Body of pancreas (tissue), 4 donors: ENCODE measurements at regions not wholly inside any gene's neighbourhood (a gene's known extent, or its start where the extent isn't known, plus 50 kb on each side); places are given as distances from the start of the nearest gene placed in this dataset.
A peak's percentile ranks its signal among the peaks of the same experiment; 100 is the strongest.

ENCODE experiments used
- ATAC-seq: fragments of 150-250 bp; one replicate; pipeline ENCODE4 v1.9.1; 2016
- DNase-seq, 4 donors: peaks; one replicate each; pipeline ENCODE4 v3.0.0-alpha.2; 2019
- H3K27ac ChIP-seq, 4 donors: fragments of 200-600 bp; sonication (generic); 1 replicate in 3 of 4; 2 replicates in 1 of 4; pipeline versions ENCODE4 v1.5.1 to v1.6.1; 2016 to 2019; ENCODE audit warnings: mild to moderate bottlenecking in 1 of 4, mixed read lengths in 1 of 4, moderate library complexity in 1 of 4
- H3K27me3 ChIP-seq, 2 donors: fragments of 200-600 bp; sonication (generic); one replicate each; pipeline ENCODE4 v1.6.0; 2016; ENCODE audit warnings: mild to moderate bottlenecking in 1 of 2
- H3K36me3 ChIP-seq, 2 donors: fragments of 200-600 bp; sonication (generic); replicated peaks in 1 of 2; 2 replicates each; pipeline ENCODE4 v1.5.1; 2016; ENCODE audit warnings: low read depth in 2 of 2; ENCODE audit not compliant: insufficient read depth in 1 of 2
- H3K4me1 ChIP-seq: fragments of 200-600 bp; sonication (generic); one replicate; pipeline ENCODE4 v1.6.0; 2016
- H3K4me3 ChIP-seq, 2 donors: fragments of 200-600 bp; sonication (generic); 1 replicate in 1 of 2; 2 replicates in 1 of 2; pipeline ENCODE4 v1.5.1; 2016 to 2019
- H3K9me3 ChIP-seq, 3 donors: fragments of 200-600 bp; sonication (generic); 1 replicate in 2 of 3; 2 replicates in 1 of 3; pipeline ENCODE4 v1.5.1; 2016
- POLR2A ChIP-seq, 3 donors: fragments of 450-650 bp; IDR thresholded peaks; one replicate each; pipeline ENCODE4 v1.6.1; 2016; ENCODE audit warnings: antibody characterized with exemption in 3 of 3, mild to moderate bottlenecking in 2 of 3
- WGBS, 2 donors: methylation state at CpG; one replicate each; pipeline ENCODE4 v1.1.5; 2017; 5-methylcytosine and 5-hydroxymethylcytosine counted together
- intact Hi-C: fragments of 100-400 bp; cut with DNase I; formaldehyde crosslinking; loops from one replicate; pipeline ENCODE4 v1.15.1; 2023
- TF ChIP-seq, protein P1 (sequence below), 7 experiments: fragments of 450-650 bp in 4 of 7; fragments of 200-600 bp in 3 of 7; sonication (generic) in 3 of 7; IDR thresholded peaks; one replicate each; pipeline ENCODE4 v1.5.1; 2016 to 2019; ENCODE audit warnings: antibody characterized with exemption in 7 of 7

- H3K36me3 ChIP-seq, result no peaks in the 10 kb centered on the region
- H3K4me1 ChIP-seq, result no peaks in the 10 kb centered on the region
- intact Hi-C loops, result no loop called here
- ATAC-seq, result no peak
- TF ChIP-seq POLR2A (IDR thresholded peaks at IDR 0.05), result no peak
- TF ChIP-seq, protein P1, sequence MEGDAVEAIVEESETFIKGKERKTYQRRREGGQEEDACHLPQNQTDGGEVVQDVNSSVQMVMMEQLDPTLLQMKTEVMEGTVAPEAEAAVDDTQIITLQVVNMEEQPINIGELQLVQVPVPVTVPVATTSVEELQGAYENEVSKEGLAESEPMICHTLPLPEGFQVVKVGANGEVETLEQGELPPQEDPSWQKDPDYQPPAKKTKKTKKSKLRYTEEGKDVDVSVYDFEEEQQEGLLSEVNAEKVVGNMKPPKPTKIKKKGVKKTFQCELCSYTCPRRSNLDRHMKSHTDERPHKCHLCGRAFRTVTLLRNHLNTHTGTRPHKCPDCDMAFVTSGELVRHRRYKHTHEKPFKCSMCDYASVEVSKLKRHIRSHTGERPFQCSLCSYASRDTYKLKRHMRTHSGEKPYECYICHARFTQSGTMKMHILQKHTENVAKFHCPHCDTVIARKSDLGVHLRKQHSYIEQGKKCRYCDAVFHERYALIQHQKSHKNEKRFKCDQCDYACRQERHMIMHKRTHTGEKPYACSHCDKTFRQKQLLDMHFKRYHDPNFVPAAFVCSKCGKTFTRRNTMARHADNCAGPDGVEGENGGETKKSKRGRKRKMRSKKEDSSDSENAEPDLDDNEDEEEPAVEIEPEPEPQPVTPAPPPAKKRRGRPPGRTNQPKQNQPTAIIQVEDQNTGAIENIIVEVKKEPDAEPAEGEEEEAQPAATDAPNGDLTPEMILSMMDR (IDR thresholded peaks at IDR 0.05), result no peak
- H3K4me3 ChIP-seq, result no peak overlapping the region
- 80% methylated on average over 7 of the region's 7 CpGs for WGBS, 2 donors
- no peak overlapping the region for H3K27ac ChIP-seq
- H3K9me3 ChIP-seq, result no peaks in the 10 kb centered on the region
- no peak for DNase-seq
- H3K27me3 ChIP-seq, result no peaks in the 10 kb centered on the region
Measured at GRCh38 chr1:184197831-184198230, 146.3 kb downstream of the TSEN15 start.

GRCh38 chr1:184199036-184199435, 147.5 kb downstream of the TSEN15 start:
- Histone ChIP-seq H3K4me3 (no peak overlapping the region), H3K27ac (no peak overlapping the region), H3K4me1 (no peaks in the 10 kb centered on the region), H3K36me3 (no peaks in the 10 kb centered on the region), H3K27me3 (no peaks in the 10 kb centered on the region), H3K9me3 (no peaks in the 10 kb centered on the region)
- 90 to 93% methylated on average over 1 of the region's 1 CpG for WGBS, 2 donors
- no peak for ATAC-seq
- intact Hi-C loops, result no loop called here
- no peak for TF ChIP-seq POLR2A (IDR thresholded peaks at IDR 0.05)
- TF ChIP-seq, protein P1 (IDR thresholded peaks at IDR 0.05), result no peak
- DNase-seq, result no peak

DNA sequence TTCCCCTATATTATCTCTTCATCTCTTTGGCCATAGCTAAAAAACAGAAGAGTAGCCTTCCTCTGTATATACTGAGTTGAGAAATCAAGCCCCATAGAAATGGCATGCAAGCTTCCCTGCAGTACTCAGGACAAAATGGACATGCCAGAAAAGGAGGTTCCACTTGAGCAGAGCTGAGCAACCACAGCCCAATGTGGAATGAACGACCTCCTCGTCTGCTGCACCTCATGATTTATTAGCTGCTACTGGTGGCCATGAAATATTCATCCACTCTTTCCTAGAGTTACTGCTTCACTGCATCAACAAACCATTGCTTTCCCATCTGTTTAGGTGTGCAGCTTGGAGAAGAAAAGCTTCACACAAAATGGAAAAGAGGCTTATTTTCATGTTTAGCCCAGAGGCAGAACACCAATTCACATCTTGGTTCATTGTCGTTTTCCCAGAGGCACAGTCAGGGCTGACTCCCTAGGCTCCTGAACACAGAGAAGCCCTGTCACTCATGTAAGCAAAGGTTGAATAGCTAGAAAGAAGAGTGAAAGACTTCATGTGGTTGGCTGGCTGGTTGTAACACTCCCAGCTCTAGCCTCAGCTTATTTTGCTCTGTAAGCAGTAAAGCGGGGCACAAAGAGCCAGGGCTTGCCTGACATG, 148.0 kb downstream of the TSEN15 start:
- DNase-seq (no peak), ATAC-seq (no peak)
- no peaks in the 10 kb centered on the region for H3K4me1 ChIP-seq
- WGBS, 2 donors, result 57 to 64% methylated on average over 4 of the region's 4 CpGs
- no peak overlapping the region for H3K27ac ChIP-seq
- intact Hi-C loops, result no loop called here
- no peaks in the 10 kb centered on the region for H3K36me3 ChIP-seq
- H3K4me3 ChIP-seq, result no peak overlapping the region
- TF ChIP-seq POLR2A (IDR thresholded peaks at IDR 0.05), result no peak
- TF ChIP-seq, protein P1 (IDR thresholded peaks at IDR 0.05), result no peak
- H3K27me3 ChIP-seq, result no peaks in the 10 kb centered on the region
- H3K9me3 ChIP-seq, result no peaks in the 10 kb centered on the region

DNA sequence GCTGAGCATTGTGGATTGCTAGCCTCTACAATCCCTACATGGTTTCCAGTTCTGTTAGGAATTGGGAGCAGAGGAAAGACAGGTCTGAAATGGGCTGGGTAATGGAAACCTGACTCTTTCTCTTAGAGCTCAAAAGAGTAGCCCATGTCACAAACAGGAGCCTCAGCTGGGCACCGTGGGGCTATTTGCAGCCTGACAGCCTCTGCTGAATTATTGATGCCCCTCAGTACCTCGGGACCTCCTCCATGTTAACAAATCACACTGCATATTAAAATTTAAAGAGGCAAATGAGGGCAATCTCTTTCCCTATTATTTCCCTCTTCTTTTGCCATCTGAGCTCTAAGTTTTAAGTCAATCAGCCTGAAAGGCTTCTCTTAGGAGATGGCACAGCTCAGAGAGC, 157.1 kb downstream of the TSEN15 start:
- Histone ChIP-seq H3K27ac (no peak overlapping the region), H3K4me3 (no peak overlapping the region), H3K4me1 (peaks cover 7% of the 10 kb centered on the region), H3K9me3 (no peaks in the 10 kb centered on the region), H3K27me3 (no peaks in the 10 kb centered on the region), H3K36me3 (no peaks in the 10 kb centered on the region)
- WGBS, 2 donors, result 81 to 82% methylated on average over 2 of the region's 2 CpGs
- TF ChIP-seq, protein P1 (IDR thresholded peaks at IDR 0.05), result no peak
- TF ChIP-seq POLR2A (IDR thresholded peaks at IDR 0.05), result no peak
- no peak for ATAC-seq
- no peak for DNase-seq
- intact Hi-C loops, result no loop called here

DNA sequence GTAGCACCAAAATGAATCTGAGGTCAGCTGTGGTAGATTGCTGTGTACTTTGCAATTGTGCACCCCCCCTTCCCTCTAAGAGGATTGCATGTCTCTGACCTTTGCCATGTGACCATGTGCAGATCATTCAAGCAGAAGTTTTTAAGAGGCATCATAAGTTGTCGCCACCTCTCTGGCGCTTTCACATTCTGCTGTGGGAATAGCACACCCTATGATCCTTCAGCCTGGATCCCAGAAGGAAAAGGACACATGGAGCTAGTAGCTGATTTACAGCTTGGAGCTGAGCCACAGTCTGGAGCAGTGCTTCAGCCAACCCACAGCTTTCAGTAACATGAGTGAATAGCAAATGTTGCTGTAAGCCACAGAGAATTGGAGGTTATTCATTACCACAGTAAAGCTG, 158.5 kb downstream of the TSEN15 start:
- Histone ChIP-seq H3K27ac (no peak overlapping the region), H3K4me1 (peaks cover 7% of the 10 kb centered on the region), H3K27me3 (no peaks in the 10 kb centered on the region), H3K36me3 (no peaks in the 10 kb centered on the region), H3K9me3 (no peaks in the 10 kb centered on the region), H3K4me3 (no peak overlapping the region)
- ATAC-seq (no peak), DNase-seq (peak in 3 of 4 donors; percentile 21 to 26 (median 22))
- WGBS, 2 donors, result 73 to 82% methylated on average over 2 of the region's 2 CpGs
- no peak for TF ChIP-seq POLR2A (IDR thresholded peaks at IDR 0.05)
- TF ChIP-seq, protein P1 (IDR thresholded peaks at IDR 0.05), result no peak
- intact Hi-C loops, result no loop called here
